ENCODE measurements at regions not wholly inside any gene's neighbourhood (a gene's known extent, or its start where the extent isn't known, plus 50 kb on each side); places are given as distances from the start of the nearest gene placed in this dataset.

- TF ChIP-seq, protein P1, sequence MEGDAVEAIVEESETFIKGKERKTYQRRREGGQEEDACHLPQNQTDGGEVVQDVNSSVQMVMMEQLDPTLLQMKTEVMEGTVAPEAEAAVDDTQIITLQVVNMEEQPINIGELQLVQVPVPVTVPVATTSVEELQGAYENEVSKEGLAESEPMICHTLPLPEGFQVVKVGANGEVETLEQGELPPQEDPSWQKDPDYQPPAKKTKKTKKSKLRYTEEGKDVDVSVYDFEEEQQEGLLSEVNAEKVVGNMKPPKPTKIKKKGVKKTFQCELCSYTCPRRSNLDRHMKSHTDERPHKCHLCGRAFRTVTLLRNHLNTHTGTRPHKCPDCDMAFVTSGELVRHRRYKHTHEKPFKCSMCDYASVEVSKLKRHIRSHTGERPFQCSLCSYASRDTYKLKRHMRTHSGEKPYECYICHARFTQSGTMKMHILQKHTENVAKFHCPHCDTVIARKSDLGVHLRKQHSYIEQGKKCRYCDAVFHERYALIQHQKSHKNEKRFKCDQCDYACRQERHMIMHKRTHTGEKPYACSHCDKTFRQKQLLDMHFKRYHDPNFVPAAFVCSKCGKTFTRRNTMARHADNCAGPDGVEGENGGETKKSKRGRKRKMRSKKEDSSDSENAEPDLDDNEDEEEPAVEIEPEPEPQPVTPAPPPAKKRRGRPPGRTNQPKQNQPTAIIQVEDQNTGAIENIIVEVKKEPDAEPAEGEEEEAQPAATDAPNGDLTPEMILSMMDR (IDR thresholded peaks at IDR 0.05) = no peak
- TF ChIP-seq POLR2A (IDR thresholded peaks at IDR 0.05) = no peak
Observed at GRCh38 chr5:33227746-33228145, 213.0 kb upstream of the TARS1 start.

Data from lower leg skin (tissue), 3 donors.